ENCODE measurements at regions not wholly inside any gene's neighbourhood (a gene's known extent, or its start where the extent isn't known, plus 50 kb on each side); places are given as distances from the start of the nearest gene placed in this dataset.

DNA sequence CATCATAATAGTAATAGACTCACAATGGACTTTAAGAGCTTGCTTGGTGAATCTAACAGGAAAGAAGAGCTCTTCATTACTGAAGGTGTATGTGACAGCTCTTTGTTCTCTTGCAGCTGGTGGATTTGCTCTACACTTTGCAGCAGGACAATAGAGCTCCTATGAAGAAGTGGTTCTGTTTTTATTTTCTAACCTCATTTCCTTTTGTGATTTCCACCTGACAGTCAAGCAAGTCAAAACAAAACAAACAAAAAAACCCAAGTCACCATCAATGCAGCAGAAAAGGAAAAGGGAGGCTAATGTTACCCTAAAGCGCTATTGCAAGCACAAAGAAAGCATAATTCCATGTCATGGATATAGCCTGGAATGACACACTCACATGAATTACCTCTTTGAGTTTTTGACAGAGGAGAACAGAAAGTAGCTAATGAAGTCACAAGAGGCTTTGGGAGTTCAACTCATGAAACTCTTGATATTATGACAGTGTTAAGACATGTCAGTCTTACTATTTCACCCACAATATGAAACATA, 1188.1 kb downstream of the EPHA7 start:
- no peak for TF ChIP-seq CTCF (IDR thresholded peaks at IDR 0.05; ENCODE audit: low read depth, low read length)
- TF ChIP-seq EZH2phosphoT487 (IDR thresholded peaks at IDR 0.05; ENCODE audit: low read depth): no peak

All from OCI-LY3 (cell line).